Keratinocyte (primary cell): ENCODE measurements at regions not wholly inside any gene's neighbourhood (a gene's known extent, or its start where the extent isn't known, plus 50 kb on each side); places are given as distances from the start of the nearest gene placed in this dataset.

Experiments
- DNase-seq: peaks from one replicate; pipeline ENCODE4 v3.0.0-alpha.2; 2011; ENCODE audit warnings: low read depth, missing footprints, low spot score
- FAIRE-seq: peaks from 2 replicates; lab custom pipeline; 2011; peaks lifted over from hg19 to GRCh38; lab: Jason Lieb, UNC
- H2AFZ ChIP-seq: 2 replicates; pipeline ENCODE4 v1.6.0; 2012; ENCODE audit warnings: low read length, control low read depth, inconsistent platforms; ENCODE audit not compliant: control insufficient read depth
- H3K27ac ChIP-seq: 2 replicates; pipeline ENCODE4 v1.5.1; 2011; ENCODE audit warnings: low read length; ENCODE audit not compliant: control insufficient read depth, insufficient read depth
- H3K27me3 ChIP-seq: 3 replicates; pipeline ENCODE4 v1.6.0; 2011; ENCODE audit warnings: low read length; ENCODE audit not compliant: control insufficient read depth, insufficient read depth; ENCODE audit errors: extremely low read depth
- H3K36me3 ChIP-seq, 2 experiments: 2 replicates in 1 of 2; 3 replicates in 1 of 2; pipeline ENCODE4 v1.5.1; 2011; ENCODE audit warnings: low read length in 2 of 2, mild to moderate bottlenecking in 1 of 2; ENCODE audit not compliant: control insufficient read depth in 2 of 2, insufficient read depth in 2 of 2; ENCODE audit errors: extremely low read depth in 1 of 2
- H3K4me1 ChIP-seq: 3 replicates; pipeline ENCODE4 v1.5.1; 2011; ENCODE audit warnings: low read length; ENCODE audit not compliant: control insufficient read depth, insufficient read depth; ENCODE audit errors: extremely low read depth
- H3K4me2 ChIP-seq: 3 replicates; pipeline ENCODE4 v1.6.0; 2011; ENCODE audit warnings: low read depth, low read length; ENCODE audit not compliant: control insufficient read depth, insufficient read depth; ENCODE audit errors: extremely low read depth
- H3K4me3 ChIP-seq, 3 experiments: fragments of 200-600 bp in 1 of 3; sonication (generic) in 1 of 3; 2 replicates in 2 of 3; 3 replicates in 1 of 3; pipeline ENCODE4 v1.5.1; 2011 to 2016; ENCODE audit warnings: low read length in 3 of 3, mild to moderate bottlenecking in 3 of 3, control low read depth in 2 of 3, inconsistent platforms in 1 of 3, low read depth in 1 of 3, mixed read lengths in 1 of 3, mixed run types in 1 of 3, moderate library complexity in 1 of 3; ENCODE audit not compliant: control insufficient read depth in 2 of 3, insufficient read depth in 2 of 3; ENCODE audit errors: extremely low read depth in 1 of 3
- H3K79me2 ChIP-seq: 2 replicates; pipeline ENCODE4 v1.6.0; 2012; ENCODE audit warnings: low read length; ENCODE audit not compliant: control insufficient read depth, insufficient read depth
- H3K9ac ChIP-seq: 3 replicates; pipeline ENCODE4 v1.6.0; 2011; ENCODE audit warnings: low read length; ENCODE audit not compliant: control insufficient read depth, insufficient read depth; ENCODE audit errors: extremely low read depth
- H3K9me1 ChIP-seq: 3 replicates; pipeline ENCODE4 v1.6.0; 2011; ENCODE audit warnings: low read length; ENCODE audit not compliant: control insufficient read depth, insufficient read depth; ENCODE audit errors: extremely low read depth
- H3K9me3 ChIP-seq: 2 replicates; pipeline ENCODE4 v1.5.1; 2012; ENCODE audit warnings: low read depth, low read length; ENCODE audit not compliant: control insufficient read depth
- H4K20me1 ChIP-seq: 3 replicates; pipeline ENCODE4 v1.6.0; 2011; ENCODE audit warnings: low read length; ENCODE audit not compliant: control insufficient read depth, insufficient read depth; ENCODE audit errors: extremely low read depth
- EZH2 ChIP-seq: IDR thresholded peaks from one replicate; pipeline ENCODE4 v1.6.1; 2012; ENCODE audit warnings: inconsistent platforms, mild to moderate bottlenecking, low read length, moderate library complexity
- dilution Hi-C: fragments of 300-500 bp; cut with MboI; formaldehyde crosslinking; loops from one replicate; pipeline ENCODE4 v1.7.0; 2020; ENCODE audit warnings: low sequenced_read_pairs; ENCODE audit not compliant: extremely low pct_ligation_motif_present
- TF ChIP-seq, protein P1 (sequence below), 3 experiments: IDR thresholded peaks in 1 of 3; conservative IDR thresholded peaks in 1 of 3; optimal IDR thresholded peaks in 1 of 3; 2 replicates in 2 of 3; 3 replicates in 1 of 3; pipeline versions ENCODE3 to v1.5.1; 2011; ENCODE audit warnings: low read length in 3 of 3, mild to moderate bottlenecking in 3 of 3, moderate library complexity in 2 of 3, control low read depth in 1 of 3, inconsistent platforms in 1 of 3; ENCODE audit not compliant: insufficient read depth in 2 of 3; ENCODE audit errors: extremely low read depth in 1 of 3

- H3K4me1 ChIP-seq: no peaks in the 10 kb centered on the region
- no peak overlapping the region for H3K9ac ChIP-seq
- H3K27ac ChIP-seq: no peak overlapping the region
- no peaks in the 10 kb centered on the region for H3K9me3 ChIP-seq
- no peak for DNase-seq
- H3K79me2 ChIP-seq: no peaks in the 10 kb centered on the region
- no peak for FAIRE-seq
- H3K4me2 ChIP-seq: no peak overlapping the region
- no peak overlapping the region for H2AFZ ChIP-seq
- H3K36me3 ChIP-seq: no peaks in the 10 kb centered on the region
- no peaks in the 10 kb centered on the region for H4K20me1 ChIP-seq
- no peaks in the 10 kb centered on the region for H3K27me3 ChIP-seq
- TF ChIP-seq, protein P1, sequence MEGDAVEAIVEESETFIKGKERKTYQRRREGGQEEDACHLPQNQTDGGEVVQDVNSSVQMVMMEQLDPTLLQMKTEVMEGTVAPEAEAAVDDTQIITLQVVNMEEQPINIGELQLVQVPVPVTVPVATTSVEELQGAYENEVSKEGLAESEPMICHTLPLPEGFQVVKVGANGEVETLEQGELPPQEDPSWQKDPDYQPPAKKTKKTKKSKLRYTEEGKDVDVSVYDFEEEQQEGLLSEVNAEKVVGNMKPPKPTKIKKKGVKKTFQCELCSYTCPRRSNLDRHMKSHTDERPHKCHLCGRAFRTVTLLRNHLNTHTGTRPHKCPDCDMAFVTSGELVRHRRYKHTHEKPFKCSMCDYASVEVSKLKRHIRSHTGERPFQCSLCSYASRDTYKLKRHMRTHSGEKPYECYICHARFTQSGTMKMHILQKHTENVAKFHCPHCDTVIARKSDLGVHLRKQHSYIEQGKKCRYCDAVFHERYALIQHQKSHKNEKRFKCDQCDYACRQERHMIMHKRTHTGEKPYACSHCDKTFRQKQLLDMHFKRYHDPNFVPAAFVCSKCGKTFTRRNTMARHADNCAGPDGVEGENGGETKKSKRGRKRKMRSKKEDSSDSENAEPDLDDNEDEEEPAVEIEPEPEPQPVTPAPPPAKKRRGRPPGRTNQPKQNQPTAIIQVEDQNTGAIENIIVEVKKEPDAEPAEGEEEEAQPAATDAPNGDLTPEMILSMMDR (optimal IDR thresholded peaks at IDR 0.05 in 1 of 3, IDR thresholded peaks at IDR 0.05 in 1 of 3, conservative IDR thresholded peaks at IDR 0.05 in 1 of 3; ENCODE audit: extremely low read depth in 1 of 3, insufficient read depth in 2 of 3, low read length in 3 of 3): no peak
- TF ChIP-seq EZH2: no peak
- H3K4me3 ChIP-seq: no peak overlapping the region
- H3K9me1 ChIP-seq: no peaks in the 10 kb centered on the region
- dilution Hi-C loops: no loop called here
Measured at GRCh38 chr11:111105566-111105965, 140.0 kb upstream of the POU2AF2 start.

- Histone ChIP-seq H3K4me3 (no peak overlapping the region), H3K9me1 (no peaks in the 10 kb centered on the region), H3K9ac (no peak overlapping the region)
Measured at GRCh38 chr11:111104185-111104584, 141.3 kb upstream of the POU2AF2 start.

More at GRCh38 chr11:111104185-111104584, 141.3 kb upstream of the POU2AF2 start:
- H4K20me1 ChIP-seq: no peaks in the 10 kb centered on the region
- H3K27me3 ChIP-seq: no peaks in the 10 kb centered on the region
- H3K36me3 ChIP-seq: no peaks in the 10 kb centered on the region
- dilution Hi-C loops: no loop called here
- no peak overlapping the region for H2AFZ ChIP-seq
- H3K4me1 ChIP-seq: no peaks in the 10 kb centered on the region
- FAIRE-seq (no peak), DNase-seq (no peak)
- no peaks in the 10 kb centered on the region for H3K79me2 ChIP-seq
- no peak overlapping the region for H3K27ac ChIP-seq
- H3K4me2 ChIP-seq: no peak overlapping the region
- TF ChIP-seq, protein P1 (optimal IDR thresholded peaks at IDR 0.05 in 1 of 3, IDR thresholded peaks at IDR 0.05 in 1 of 3, conservative IDR thresholded peaks at IDR 0.05 in 1 of 3; ENCODE audit: extremely low read depth in 1 of 3, insufficient read depth in 2 of 3, low read length in 3 of 3): no peak
- TF ChIP-seq EZH2: no peak
- no peaks in the 10 kb centered on the region for H3K9me3 ChIP-seq
